OCI-LY1 (cell line): ENCODE measurements at regions not wholly inside any gene's neighbourhood (a gene's known extent, or its start where the extent isn't known, plus 50 kb on each side); places are given as distances from the start of the nearest gene placed in this dataset.
"Not testable (repeated sequence)": the region's sequence is repeated elsewhere in the genome, so short reads cannot be mapped to it uniquely, and the experiment has no call there.

ENCODE experiments used
- CTCF ChIP-seq: fragments of 200-600 bp; sonication (generic), shearing (Covaris generic); IDR thresholded peaks from 2 replicates; pipeline ENCODE4 v1.5.1; 2017; ENCODE audit warnings: mild to moderate bottlenecking, antibody characterized with exemption, low read length, moderate library complexity, mixed read lengths
- EZH2 ChIP-seq: fragments of 200-600 bp; sonication (generic), shearing (Covaris generic); IDR thresholded peaks from 2 replicates; pipeline ENCODE4 v1.8.0; 2017; ENCODE audit warnings: borderline replicate concordance, mixed run types, mild to moderate bottlenecking, antibody characterized with exemption, low read length, moderate library complexity, mixed read lengths

- not testable (repeated sequence) for TF ChIP-seq CTCF, EZH2
These were observed 546.9 kb downstream of the NR2F2 start for GRCh38 chr15:96877442-96877841.
